Caki2 (cell line): ENCODE measurements at regions not wholly inside any gene's neighbourhood (a gene's known extent, or its start where the extent isn't known, plus 50 kb on each side); places are given as distances from the start of the nearest gene placed in this dataset.

Experiments
- DNase-seq: peaks from one replicate; pipeline ENCODE4 v3.0.0-alpha.2; 2015; ENCODE audit warnings: low read depth
- in situ Hi-C: cut with HindIII; loops from 2 replicates; pipeline ENCODE4 v1.10.0; 2016; ENCODE audit warnings: low sequenced_read_pairs, low pct_unique_long_range_greater_than_20kb, mixed read lengths

DNA sequence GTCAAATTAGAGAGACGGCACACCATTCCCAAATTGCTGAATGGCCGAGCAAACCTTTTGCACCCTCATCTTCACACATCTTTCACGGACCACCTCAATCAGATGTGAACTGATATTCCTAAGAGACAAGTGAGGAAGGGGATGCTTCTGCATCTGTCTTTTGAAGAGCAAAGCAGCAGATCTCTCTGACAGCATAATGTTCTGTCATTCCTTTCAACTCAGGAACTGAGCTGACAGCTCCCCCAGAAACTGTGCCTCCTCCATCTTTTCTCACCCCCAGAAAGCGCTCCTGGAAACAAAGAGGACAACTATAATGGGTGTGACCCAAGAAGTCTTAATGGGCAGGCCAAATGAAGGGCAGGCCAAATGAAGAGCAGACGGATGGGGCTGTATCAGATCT is 256.4 kb downstream of the C1orf94 start:
- in situ Hi-C loops: no loop called here
- DNase-seq: no peak

DNA sequence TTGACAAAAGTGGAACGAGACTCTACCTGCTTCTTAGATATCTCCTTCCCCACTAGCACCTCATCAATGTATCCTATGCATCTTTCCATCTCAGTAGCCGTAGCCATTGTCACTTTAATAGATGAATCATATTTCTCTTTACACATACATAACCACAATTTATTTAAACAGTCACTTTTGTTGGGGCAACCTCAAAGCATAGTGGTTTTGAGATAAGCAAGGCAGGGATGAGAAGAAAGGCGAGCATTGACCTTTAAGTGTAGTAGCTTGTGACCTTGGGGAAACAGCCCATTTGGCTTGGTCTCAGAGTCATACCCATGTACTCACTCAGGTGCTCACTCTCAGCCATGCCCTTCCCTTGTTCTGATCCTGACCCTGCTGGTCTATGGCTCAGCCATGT is 260.1 kb downstream of the C1orf94 start:
- DNase-seq: no peak
- in situ Hi-C loops: no loop called here

DNA sequence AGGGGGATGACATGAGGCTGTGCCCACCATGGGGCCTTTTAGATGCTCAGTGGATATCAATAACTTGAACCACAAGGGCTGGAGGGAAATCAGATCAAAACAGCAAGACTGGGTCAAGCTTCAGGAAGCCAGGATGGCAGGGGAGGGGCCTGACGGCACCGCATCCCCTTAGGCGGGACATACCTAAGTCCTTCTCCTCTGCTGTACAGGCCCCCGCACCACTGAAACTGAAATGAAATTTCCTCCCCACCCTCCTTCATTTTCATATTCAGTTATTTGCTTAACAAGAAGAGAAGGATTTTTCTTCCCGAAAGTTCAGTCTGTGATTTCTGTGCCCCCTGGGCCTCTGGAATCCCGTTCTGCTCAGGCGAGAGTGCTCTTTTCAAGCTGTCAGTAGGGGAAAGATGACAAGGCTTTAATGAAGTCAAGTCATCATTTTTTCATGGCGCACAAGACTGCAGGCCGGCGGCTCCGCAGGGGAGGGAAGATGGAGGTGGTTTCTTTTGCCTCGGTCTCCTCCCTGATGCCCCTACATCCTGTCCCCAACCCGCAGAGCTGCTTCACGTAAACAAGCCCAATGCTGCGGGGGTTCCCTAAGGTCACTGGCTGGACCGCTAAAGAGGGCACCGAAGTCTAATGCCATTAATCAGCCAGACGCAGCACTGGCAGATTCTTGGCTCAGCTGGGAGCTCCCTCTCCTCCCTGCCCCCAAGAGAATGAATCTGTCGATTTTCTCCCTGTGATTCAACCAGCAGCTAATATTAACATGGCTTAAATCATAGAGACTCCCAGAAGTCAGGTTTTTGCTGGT is 264.8 kb downstream of the C1orf94 start:
- in situ Hi-C loops: no loop called here
- DNase-seq: no peak

DNA sequence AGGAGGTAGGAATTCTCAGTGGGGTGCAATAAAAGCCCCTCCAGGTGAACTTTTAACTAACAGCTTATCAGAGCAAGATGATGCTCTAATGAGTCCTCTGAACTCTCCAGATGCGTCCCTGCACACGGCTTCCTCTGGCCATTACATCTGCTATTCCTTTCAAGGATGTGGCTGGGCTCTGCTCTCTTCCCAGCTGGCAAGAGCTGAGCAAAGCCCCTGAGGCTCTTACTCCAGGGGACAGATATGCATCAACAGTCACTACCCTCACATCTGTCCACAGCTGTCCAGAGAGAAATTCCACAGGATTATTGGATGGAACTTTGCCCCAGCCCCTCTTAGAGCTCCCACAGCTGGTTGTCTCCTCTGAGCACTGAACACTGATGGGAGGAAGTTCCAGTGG is 267.8 kb downstream of the C1orf94 start:
- DNase-seq: no peak
- in situ Hi-C loops: no loop called here

DNA sequence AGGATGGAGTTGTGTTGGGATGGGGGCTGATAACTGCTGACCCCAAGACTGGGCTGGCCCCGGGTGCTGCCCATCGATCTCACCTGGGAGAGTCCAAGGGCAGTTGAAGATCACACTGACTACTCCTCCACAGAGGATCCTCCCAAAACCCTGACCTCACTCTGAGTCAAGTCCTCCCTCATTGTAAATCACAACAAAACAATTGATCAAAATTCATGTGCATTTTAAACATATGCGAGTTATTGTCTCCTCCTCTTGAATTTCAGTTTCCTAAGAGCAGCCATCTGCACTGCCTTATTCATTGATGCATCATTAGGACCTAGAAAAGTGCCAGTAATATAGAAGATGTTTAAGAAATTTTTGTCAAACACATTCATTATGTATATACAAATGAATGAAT is 273.6 kb downstream of the C1orf94 start:
- DNase-seq: no peak
- in situ Hi-C loops: no loop called here

DNA sequence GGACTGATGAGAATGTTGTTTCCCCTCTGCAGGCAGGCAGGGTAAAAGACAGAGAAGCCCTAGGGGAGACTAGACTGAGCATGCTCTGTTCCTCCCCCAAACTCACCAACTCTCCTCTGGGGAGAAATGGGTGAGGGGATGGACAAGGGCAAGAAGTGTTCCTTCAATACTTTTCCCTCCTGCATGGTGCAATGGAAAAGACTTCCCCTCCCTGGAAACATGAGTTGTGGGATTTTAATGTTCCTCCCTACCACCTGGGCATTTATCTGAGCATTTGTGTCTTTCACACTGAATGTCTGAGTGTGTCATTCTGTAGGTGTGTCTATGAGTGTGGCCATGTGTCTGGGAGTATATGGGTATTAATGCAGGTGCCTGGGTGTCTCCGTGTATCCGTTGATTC is 275.7 kb downstream of the C1orf94 start:
- in situ Hi-C loops: no loop called here
- DNase-seq: no peak

DNA sequence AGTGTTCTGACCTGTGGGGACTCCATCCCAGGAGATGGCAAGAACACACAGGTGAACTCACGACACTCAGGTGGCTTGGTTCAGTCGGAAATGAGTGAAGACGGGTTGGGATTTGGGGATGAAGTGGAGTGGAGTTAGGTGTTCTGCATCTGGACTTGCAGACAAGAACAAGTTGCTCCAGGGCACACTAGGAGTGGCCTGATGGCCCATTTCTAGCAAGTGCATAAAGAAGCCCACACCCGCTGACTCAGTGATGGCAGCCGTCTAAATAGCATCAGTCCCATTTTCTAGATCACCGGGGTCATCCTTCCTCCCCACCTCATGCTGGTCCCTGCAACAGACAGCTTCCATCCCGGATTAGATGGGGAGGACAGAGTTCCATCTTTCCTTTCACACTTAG is 278.4 kb downstream of the C1orf94 start:
- in situ Hi-C loops: no loop called here
- no peak for DNase-seq

DNA sequence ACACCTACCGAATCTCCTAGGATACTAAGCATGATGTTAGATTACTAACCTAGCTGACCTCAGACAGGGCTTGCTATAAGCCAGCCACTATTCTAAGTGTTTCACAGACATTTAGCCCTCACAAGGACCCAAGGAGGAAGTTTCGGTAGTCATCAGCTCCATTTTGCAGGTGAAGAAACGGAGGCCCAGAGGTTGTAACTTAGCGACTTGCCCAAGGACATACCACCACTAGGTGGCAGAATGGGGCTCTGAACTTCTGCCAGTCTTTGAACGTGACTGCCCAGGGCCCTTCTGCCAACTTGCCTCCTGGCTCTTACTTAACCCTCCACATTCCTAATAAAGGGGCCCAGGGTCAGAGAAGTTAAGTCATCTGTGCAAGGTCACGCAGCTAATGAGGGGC is 283.5 kb downstream of the C1orf94 start:
- in situ Hi-C loops: no loop called here
- DNase-seq: no peak

DNA sequence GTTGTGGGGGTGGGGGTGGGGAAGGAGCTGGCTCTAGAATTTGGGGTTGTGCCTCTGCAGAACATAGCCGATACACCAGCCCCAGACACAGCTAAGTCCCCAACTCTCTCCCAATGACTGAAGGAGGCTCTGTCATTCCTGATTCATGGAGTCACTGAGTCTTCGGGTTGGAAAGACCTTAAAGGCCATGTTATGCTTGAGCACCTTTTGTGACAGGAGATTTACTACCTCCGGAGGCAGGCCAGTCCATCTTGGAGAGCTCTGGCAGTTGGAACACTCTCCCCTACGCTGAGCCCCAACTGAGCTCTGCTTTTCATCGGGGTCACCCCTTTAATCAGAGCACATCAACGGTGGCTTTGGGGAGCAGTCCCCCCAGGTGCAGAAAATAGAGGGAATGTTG is 284.4 kb upstream of the GJB5 start:
- in situ Hi-C loops: no loop called here
- no peak for DNase-seq

DNA sequence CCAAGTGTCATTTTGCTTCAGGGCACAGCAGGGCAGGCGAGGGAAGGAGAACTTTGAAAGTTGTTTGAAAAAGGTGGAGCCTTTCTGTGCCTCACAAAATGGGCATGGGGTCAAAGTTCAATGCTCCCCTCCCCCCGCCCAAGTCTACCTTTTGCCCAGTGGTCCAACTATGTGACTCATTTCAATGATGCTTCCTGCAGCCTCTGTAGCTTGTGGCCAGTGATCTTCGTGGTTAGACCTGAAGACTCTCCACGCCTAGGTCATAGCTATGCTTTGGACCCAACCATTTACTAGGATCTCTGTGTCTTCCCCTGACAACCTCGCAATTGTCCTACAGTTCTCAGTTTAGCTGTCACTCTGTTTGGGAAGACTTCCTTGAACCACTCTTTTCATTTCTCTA is 280.3 kb upstream of the GJB5 start:
- in situ Hi-C loops: no loop called here
- no peak for DNase-seq

DNA sequence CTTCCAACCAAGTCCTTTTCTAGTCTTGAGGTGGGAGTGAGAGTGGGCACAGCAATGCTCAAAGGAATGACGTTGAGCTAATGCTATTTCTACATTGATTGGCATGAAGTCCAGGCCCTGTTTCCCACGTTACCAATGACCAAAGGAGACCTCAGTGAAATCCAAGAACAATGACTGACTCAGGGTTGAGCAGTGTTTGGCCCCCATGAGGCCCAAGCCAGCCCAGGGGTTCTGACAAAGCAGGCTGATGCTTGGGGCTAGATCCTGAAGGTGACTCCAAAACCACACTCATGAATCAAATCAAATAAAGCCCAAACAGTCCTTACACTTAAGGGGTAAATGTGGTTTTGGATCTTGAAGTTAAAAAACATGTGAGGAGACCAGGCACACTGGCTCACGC is 278.5 kb upstream of the GJB5 start:
- in situ Hi-C loops: no loop called here
- no peak for DNase-seq

DNA sequence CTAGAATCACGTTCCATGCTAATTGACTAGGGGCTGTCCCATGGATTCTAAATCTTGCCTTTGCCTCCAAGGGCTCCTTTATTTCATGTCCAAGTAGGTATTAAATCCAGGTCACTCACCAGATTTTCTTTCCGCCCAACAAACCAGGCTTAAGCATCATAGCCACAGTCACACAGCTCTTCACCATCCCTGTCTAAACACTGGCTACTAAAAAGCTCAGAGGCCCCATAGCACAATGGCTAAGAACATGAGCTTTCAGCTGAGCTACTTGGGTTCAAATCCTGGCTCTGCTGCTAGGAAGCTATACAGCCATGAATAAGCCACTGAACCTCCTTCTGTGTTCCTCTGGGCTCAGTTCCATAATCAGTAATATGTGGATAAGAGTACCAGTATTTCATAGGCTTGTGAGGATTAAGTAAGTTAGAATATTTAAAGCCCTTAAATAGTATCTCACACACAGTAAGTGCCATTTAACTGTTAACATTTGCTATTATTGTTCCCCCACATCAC is 277.2 kb upstream of the GJB5 start:
- no peak for DNase-seq
- in situ Hi-C loops: no loop called here

DNA sequence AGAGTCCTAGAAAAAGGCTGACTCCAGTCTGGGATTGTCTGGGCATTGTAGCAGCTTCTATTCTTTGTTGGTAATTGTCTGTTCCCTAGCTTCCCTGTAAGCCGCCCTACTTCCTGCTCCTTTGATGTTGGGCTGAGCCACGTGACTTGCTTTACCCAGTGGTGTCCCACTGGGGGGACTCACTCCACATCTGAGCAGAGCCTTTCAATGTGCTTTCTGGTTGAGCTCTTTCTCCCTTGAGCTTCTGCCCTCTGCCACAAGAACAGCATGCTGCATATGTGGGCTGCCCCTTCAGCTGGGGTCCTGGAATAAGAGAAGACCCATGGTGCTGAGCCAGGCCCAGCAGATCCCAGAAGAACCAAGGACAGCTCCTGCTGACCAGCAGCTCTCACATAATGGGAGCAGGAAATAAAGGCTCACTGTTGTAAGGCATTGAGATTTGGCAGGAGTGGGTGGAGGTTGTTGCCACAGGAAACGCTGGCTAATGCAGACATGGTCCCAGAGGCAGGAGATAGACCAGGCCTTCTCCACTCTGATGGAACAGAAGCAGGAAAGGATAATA is 276.3 kb upstream of the GJB5 start:
- DNase-seq: no peak
- in situ Hi-C loops: no loop called here

DNA sequence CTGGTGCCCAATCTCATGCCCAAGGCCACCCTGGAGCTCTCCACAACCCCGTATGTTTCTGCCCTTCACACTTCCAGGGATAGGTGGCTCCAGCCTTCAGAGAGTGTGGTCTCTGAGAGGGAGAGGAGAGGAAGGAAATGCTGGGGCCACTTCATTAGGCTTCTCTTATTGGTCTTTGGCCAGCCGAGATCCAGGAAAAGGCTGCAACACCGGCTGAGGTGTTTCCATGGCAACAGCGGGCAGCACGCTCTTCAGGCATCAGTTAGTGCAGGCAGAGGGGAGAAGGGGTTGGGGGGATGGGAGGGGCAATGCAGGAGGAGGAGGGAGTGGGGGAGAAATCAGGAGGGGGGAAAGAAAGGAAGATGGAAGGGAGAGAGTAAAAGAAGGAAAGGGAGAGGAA is 275.1 kb upstream of the GJB5 start:
- no peak for DNase-seq
- in situ Hi-C loops: no loop called here

DNA sequence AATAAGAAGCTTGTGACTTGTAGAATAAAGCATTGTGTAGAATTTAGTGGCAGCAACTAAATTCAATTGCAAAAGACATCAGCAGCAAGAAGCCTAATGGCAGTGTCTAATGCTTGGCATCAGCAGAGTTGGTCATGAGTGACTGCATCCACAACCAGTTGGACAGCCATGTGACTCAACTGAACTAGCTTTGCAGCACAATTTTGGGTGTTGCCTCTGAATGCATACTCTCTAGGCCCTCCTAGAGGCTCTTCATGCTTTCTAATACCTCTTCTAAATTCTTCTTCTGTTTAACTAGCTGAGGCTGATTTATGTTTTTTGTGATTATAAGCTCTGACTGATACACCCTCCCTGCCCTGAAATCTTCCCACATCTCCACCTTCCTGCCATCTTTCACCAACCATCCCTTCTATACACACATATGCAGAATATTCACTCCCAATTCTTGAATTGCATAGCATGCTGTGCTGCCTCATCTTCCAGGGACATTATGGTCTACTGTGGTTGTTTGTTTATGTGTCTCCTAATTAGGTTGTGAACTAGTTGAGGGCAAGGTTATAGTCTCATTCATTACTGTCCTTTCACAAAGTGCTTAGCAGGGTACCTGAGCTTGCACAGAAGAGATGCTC is 266.7 kb upstream of the GJB5 start:
- in situ Hi-C loops: no loop called here

DNA sequence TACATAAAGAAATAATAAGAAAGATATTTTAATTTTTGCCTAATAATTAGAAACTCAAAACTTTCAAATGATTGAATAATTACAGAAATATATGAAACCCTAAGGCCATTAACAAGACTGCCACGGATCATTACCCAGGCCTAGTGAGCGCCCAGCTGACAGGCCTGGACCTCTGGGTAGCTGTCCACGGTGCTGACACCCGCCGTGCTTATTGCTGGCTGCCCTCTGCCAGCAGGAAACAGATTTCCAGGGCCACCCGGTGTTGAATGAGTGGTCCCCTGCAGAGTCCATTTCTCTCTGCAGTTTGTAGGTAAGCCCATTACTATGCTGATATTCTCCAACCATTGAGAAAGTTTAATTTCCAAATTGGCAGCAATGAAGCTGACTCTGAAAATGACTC is 254.4 kb upstream of the GJB5 start:
- in situ Hi-C loops: no loop called here
- peak; percentile 32 for DNase-seq

More for the DNA sequence above, 266.7 kb upstream of the GJB5 start:
- no peak for DNase-seq

DNA sequence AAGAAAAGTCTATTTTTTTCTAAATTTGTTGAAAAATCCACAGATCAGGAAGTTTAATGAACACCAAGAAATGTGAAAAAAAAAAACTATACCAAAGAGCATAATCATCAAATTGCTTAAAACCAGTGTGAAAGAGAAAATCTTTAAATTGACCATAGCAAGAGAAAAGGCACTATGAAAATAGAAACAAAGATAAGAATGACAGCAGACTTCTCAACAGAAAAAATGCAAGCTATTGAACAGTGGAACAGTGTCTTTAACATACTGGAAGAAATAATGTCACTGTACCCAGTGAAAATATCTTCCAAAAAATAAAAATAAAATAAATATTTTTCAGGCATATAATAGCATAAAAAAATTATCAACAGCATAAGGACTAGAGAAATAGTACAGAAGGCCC is 243.0 kb upstream of the GJB5 start:
- in situ Hi-C loops: no loop called here
- DNase-seq: no peak

DNA sequence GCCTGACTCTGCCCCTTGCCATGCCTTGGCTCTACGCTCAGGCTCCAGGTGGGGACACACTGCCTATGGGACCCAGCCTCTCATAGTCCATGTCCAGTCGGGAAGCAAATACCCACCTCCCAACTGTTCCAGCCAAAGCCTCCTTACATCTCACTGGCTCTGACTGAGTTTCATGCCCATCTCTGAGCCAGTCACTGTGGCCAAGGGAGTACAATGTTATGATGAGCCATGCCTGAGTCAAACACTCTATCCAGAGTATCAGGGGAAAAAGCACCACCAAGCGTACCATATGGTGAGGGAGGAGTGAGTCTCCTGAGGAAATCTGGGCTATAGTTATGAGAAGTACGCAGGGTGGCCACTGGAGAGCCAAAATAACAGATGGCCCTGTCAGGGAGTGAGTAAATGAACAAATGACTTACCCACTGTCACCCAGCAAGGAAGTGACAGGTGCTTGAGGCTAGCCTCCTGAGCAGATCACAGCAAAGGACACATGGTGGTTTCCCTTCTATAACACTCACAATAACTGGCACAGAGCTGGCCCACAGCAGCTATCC is 236.6 kb upstream of the GJB5 start:
- DNase-seq: no peak
- in situ Hi-C loops: no loop called here

DNA sequence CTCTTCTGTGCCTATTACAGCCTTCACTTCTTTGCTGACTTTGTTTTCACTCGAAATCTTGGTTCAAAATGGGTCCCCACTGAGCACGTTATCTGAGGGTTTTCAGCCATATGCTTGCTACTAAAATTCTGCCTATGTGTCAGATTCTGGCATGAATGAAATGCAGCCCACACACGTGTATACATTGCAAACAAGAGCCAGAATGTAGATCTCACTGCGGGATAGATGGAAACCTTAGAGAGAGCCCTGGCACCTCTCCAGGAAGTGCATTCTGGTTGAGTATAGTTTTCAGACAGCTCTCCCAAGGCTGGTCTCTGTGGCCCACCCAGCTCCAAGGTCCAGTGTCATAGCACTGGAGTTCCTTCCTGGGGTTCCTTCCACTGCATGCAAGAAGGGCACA is 234.7 kb upstream of the GJB5 start:
- in situ Hi-C loops: no loop called here

More for the DNA sequence above, 234.7 kb upstream of the GJB5 start:
- no peak for DNase-seq
